GM21528 (cell line): ENCODE measurements at regions not wholly inside any gene's neighbourhood (a gene's known extent, or its start where the extent isn't known, plus 50 kb on each side); places are given as distances from the start of the nearest gene placed in this dataset.

Source experiments
- ATAC-seq: cut with Tn5 transposase; IDR thresholded peaks from one replicate; pipeline ENCODE4 v1.9.1; 2021; ENCODE audit warnings: mild to moderate bottlenecking, moderate library complexity; ENCODE audit not compliant: unreplicated experiment, low FRiP score

- peak; percentile 80 for ATAC-seq
Measured at GRCh38 chr11:88231894-88232482, 56.7 kb upstream of the RAB38 start.

- ATAC-seq, result no peak
Measured at GRCh38 chr11:88229303-88229702, 54.1 kb upstream of the RAB38 start.
